Esophagus squamous epithelium (tissue), 4 donors: ENCODE measurements at regions not wholly inside any gene's neighbourhood (a gene's known extent, or its start where the extent isn't known, plus 50 kb on each side); places are given as distances from the start of the nearest gene placed in this dataset.

Experiments
- POLR2A ChIP-seq, 4 donors: fragments of 450-650 bp; IDR thresholded peaks; one replicate each; pipeline ENCODE4 v1.6.1; 2017; ENCODE audit warnings: antibody characterized with exemption in 4 of 4, mild to moderate bottlenecking in 4 of 4, moderate library complexity in 3 of 4
- TF ChIP-seq, protein P1 (sequence below), 6 experiments: fragments of 450-650 bp in 4 of 6; fragments of 200-600 bp in 2 of 6; sonication (generic) in 2 of 6; IDR thresholded peaks; one replicate each; pipeline ENCODE4 v1.5.1; 2016 to 2019; ENCODE audit warnings: antibody characterized with exemption in 6 of 6, mild to moderate bottlenecking in 4 of 6, moderate library complexity in 4 of 6

- TF ChIP-seq POLR2A (IDR thresholded peaks at IDR 0.05) = no peak
- TF ChIP-seq, protein P1, sequence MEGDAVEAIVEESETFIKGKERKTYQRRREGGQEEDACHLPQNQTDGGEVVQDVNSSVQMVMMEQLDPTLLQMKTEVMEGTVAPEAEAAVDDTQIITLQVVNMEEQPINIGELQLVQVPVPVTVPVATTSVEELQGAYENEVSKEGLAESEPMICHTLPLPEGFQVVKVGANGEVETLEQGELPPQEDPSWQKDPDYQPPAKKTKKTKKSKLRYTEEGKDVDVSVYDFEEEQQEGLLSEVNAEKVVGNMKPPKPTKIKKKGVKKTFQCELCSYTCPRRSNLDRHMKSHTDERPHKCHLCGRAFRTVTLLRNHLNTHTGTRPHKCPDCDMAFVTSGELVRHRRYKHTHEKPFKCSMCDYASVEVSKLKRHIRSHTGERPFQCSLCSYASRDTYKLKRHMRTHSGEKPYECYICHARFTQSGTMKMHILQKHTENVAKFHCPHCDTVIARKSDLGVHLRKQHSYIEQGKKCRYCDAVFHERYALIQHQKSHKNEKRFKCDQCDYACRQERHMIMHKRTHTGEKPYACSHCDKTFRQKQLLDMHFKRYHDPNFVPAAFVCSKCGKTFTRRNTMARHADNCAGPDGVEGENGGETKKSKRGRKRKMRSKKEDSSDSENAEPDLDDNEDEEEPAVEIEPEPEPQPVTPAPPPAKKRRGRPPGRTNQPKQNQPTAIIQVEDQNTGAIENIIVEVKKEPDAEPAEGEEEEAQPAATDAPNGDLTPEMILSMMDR (IDR thresholded peaks at IDR 0.05) = no peak
Measured at GRCh38 chr7:108771853-108772252, 202.2 kb downstream of the DNAJB9 start.
